DMS153 treated with DMSO at 0.1 percent for 48 hours (cell line): ENCODE measurements at regions not wholly inside any gene's neighbourhood (a gene's known extent, or its start where the extent isn't known, plus 50 kb on each side); places are given as distances from the start of the nearest gene placed in this dataset.

ENCODE experiments used
- DNase-seq: peaks from one replicate; lab custom pipeline; 2025; ENCODE audit not compliant: unreplicated experiment; lab: John Stamatoyannopoulos, UW

DNA sequence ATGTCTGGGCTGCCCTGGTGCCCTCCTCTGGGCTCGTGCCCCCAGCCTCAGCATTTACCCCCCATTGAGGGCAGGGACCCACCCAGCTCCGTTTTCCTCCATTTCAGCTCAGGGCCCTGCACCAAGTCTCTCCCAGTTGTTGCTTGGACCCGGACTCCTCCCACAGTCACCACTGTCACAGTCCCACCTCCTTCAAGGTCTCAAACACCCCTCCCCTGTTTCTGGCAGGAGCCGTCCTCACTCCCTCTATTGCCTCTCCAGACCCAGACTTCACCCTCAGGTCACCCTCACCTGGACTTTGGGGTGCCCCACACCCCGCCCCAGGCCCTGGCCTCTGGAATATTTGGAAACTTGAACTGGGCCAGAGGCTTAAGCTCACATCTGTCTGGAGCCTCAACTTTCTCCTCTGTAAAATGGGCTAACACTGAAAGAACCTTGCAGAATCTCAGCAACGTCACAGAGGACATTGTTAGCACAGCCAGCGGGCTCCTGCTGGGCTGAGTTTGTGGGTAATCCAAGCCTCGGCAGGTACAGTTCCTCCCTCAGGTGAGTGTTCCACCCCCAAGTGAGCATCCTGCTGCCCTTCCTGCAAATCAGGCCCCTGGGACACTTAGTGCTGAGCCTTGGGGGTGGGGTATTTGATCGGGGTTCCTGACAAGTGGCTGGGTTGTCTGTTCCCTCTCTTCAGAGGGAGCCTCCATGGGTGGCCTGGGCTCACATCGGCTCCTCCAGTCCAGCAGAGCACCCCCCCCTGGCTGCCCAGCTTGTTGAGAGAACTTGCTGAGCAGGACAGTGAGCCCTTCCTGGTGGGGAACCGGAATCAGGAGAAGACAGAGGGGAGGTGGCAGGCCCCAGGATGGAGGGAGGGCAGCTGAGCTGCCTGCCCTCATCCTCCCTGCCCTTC lies 130.1 kb downstream of the C9orf50 start:
- DNase-seq: no peak

DNA sequence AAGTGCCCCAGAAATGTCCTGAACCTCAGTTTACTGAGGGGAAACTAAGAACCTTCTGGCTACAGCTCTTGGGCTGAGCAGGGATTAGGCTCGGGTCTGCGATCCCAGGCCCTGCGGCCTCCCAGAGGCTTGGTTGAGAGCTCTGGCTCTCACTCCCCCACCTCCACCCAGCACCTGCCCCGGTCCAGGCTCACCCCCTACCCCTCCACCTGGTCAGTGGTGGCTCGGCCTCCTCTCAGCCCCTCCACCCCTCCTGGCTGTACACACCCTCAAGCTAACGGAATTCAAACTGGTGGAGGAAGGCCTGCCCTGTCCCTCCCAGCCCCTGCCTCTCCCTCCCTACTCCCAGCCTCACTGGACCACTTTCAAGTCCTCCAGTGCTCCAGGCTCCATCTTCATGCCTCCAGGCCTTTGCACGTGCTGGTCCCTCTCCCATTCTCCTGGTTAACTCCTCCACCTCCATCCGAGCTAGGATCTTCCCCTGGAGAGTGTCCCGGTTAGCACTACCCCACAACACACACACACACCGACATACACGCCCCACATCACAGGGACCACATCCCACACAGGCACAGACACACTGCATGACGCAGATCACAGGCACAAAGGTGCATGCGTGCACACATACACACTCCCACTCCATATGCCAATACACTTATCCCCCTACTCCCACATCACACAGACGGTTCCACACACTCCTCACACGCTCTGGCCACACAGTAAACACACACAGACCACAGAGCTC lies 130.9 kb downstream of the C9orf50 start:
- no peak for DNase-seq

DNA sequence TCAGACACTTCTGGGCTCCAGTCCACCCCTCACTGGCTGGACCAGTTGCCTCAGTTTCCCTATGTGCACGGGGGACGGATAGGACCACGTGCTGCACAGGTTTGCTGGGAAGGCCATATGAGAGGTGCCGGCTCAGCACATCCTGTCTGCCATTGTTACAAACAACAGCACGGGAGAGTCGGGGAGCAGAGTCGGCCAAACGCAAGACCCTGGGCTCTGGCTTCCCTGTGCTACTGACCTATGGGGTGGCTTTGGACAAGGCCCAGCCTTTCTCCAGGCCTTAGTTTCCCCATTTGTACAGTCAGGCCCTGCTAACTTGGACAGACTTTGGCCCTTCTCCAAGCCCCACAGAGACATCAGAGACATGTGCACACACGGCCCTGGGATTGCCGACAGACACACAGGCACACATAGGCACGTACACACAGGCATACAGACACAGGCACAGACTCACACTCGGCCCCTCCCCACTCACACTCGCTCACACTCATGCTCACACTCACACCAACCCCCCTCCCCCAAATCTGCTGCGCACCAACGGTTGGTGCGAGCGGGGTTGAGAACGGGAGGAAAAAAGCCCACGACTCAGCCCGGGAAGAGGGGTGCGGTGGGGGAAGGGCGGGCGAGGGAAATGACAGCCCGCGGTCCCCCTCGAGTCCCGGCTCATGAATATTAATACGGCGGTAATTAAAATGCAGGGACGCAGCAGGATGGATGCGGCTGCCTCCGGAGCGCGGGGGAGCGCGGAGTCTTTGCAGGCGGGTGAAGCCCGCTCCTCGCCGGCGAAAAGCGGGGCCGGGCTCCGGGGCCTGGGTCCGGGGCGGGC lies 133.0 kb downstream of the C9orf50 start:
- no peak for DNase-seq

DNA sequence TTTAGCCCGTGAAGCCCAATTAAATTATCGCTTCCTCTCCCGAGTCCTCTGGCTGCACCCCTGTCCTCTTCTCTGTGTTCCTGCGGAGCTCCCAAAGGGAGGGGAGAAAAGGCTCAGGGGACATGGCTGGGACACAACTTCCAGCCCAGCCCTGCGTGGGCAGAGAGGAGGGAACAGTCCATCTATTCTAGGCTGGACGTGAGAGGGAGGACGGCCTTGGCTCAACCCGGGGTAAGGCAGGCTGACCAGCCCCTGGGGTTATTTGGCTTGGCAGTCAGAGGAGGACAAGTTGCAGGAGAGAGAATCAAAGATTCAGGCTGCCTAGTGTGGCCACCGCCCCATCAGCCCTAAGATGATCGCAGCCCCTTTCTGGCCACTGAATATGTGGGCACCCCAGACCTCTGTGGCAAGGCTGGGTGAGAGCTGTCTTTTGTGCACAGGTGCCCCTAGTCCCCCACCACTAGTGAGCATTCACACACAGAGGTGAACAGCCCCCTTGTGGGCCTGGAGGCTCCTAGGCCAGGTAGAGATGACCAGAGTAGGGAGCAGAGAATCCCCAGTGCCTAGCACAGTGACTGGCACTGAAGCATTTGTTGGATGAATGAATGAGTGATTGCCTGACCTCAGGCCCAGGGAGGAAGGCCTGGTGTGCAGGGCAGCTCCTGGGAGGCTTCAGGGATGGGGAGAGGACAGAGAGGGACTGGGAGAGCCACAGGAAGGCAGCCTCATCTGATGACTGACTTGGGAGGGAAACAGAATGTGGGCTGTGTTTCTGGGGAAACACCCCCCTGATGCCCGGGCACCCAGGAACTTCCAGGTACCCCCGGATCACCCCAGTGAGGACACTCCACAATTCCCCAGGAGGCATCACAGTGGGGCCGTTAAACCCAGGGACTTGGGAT lies 133.9 kb downstream of the C9orf50 start:
- DNase-seq: no peak

DNA sequence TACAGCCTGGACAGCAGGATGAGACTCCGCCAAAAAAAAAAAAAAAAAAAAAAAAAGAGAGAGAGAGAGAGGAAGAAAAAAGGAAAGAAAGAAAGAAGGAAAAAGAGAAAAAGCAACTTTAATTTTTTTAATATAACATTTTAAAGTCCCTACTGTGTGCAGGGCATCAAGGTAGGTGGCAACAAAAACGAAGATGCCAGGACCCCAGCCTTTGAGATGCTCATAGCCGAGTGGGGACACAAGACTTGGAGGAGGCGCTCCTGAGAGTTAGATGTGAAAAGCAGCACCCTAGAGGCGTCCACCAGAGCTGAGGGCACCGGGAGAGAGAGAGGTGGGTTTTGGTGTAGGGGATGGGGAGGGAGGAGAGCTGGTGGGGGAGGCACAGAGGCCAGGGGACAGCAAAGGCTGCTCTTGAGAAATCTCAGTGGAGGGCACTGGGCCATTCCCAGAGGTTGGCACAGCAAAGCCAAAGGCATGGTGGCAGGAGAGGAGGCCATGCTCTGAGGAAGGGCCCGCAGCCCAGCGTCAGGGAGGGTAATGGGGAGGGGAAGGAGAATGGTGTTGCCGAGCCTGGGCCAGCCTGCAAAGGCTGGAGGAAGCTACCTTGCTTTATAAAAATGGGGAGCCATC lies 135.6 kb downstream of the C9orf50 start:
- DNase-seq: no peak

DNA sequence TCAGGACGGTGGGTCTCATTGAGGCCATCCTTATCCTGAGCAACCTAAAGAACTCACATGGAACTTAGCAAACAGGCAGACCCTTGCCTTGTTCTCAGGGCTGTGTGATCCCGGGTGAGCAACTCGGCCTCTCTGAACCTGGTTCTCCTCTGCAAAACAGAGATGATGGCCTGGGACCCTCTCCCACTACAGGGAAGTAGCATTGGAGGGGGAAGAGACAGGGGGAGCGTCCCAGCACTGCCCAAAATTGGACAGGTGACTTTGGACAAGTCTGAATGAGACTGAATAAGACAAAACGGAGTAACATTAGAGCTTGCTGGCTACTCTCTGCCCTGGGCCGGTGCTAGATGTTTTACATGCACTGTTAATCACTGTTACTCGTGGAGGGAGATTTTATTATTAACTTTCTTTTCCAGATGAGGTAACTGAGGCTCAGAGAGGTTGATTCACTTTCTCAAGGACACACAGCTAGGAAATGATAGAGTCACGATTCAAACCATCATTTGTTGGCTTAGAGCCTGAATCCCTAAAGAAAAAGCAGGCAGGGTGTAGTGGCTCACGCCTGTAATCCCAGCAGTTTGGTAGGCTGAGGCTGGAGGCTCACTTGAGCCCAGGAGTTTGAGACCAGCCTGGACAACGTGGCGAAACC lies 136.4 kb downstream of the C9orf50 start:
- no peak for DNase-seq

DNA sequence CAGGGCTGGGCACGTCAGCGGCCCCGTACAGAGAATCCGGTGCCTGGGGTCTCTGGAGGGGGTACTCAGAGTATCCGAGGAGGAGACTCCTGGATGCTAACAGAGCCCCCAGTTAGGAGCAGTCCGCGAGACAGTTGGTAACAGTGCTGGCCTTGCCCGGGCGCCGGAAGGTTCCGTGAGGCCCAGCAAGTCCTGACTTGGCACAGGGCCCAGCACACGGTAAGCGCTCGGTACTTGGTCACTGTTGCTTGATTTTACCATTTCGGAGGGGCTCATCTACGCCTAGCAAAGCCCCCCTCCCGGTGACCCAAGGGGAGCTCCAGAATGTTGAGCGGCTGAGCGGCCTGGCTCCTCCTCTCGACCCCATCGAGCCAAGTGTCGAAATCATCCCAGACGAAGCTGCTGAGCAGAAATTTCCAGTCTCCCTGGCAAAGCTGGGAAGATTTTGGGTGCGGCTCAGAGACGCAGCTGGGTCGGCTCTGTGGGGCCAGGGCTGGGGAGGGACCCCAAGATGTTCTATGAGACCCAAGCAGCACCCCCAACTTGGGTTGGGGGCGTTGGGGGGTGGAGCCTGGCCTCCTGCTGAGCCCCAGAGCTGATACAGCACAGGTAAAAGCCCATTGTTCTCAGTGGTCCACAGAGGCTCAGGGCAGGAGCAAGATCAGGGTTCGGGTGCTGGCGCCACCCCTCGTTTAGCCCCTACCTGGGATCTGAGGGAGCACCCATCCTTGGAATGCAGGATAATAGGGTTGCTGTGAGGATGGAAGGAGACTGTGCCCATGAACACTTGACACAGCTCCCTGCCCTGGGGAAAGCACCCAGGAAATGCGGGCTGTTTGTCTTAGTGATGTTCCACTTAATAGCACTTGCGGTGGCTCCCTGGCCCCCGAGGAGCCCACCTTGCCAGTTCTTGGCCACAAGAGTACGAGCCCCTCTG lies 137.2 kb downstream of the C9orf50 start:
- peak; percentile 12 for DNase-seq

DNA sequence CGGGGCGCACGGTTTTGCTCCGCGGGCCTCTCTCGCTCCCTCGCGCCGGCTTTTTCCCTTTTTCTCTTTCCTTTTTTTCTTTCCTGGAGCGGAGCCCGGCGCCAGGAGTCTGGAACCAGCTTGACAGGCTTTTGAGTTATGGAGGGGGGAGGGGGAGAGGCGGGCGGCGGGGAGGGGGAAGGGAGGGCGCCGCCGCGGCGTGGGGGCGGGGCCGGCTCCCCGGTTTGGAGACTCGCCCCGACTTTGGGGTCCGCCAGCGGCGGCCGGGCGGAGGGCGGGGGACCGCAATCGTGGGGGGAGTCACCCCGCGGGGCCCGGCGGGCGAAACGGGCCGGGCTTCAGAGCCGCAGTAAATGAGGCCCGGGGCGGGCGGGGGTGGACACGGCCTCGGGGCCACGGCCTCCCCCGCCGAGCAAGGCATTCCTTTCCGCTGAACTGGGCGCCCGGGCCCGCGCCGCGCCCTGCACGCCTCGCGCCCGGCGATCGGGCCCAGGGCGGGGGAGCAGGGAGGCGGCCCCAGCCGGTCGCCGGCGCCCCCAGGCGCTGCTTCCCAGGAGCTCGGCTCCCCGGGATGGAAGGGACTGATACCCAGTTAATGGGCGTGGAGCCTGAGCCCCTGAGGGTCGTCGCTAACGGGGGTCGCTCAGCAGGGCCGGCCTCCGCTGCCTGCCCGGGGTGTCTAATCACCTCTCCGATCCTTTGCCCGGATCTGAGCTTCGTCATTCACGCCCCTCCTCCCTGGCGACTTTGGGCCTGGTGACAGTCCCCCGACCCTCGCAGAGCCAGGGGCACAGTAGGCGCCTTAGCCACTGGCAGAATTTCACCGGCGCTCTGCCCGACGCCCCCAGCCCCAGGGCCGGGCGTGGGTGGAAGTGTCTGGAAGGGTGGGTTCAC lies 138.1 kb downstream of the C9orf50 start:
- peak; percentile 70 for DNase-seq

DNA sequence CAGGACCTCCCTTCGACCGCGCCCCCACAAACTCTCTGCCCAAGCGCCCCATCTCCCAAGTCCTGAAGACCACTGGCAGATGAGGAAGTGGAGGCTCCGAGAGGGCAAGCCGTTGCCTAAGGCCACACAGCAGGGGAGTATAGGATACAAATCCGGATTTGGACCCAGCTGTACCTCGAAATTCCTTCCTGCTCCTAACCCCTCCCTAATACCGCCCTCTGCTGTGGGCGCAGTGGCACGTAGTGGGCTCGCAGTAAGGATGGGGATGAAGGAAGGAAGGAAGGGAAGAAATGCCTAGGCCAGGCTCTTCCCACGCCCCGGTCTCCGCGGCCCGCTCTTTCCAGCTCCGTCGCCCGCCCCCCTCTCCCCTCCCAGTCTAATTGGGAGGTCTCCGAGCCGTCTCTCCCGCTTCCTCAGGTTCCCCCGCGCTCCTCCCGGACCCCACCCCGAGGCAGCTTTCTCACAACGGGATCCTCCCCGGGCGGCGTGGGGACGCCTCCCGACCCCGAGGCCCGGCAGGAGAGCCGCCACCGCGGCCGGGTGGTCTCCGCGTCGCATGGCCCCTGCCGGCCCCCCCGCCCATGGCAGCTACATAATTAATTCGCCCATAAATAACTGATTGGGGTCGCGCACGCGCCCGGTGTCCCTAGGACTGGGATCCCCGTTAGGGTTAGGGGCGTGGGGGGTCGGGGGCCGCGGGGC lies 138.9 kb downstream of the C9orf50 start:
- peak; percentile 11 for DNase-seq

DNA sequence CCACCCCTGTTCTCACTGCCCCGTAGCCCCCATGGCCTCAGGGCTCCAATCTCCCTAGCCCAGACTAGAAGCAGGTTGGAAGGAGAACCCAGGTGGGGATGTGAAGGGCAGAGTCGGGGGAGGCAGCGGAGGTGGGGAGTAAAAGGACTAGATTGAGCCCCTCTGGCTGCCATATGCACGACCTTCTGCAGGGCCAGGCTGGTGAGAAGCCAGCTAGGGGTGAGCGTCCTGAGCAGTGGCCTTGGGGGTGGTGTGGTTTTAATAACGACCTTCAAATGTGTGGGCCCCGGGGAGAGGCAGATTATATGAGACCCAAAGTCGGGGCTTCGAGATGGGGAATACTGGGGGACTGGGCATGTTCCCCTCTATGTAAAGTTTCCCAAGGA lies 139.5 kb downstream of the C9orf50 start:
- no peak for DNase-seq

DNA sequence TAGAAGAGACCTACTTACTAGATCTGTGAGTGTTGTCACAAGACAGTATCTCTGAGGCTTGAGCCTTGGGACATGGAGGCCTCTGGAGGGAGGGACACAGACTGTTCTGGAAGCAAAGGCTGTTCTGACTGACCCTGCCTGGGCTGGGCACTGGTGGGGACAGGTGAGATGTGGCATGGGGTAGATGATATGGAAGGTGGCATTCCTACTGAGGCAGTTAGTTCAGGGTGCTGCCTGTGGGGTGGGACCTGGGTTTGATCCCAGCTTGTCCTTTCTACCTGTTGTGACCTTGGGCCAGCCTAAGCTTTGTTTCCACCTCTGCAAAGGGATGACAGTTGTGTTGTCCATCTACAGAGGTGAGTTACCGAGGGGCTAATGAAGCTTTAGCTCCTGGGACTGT lies 140.2 kb downstream of the C9orf50 start:
- no peak for DNase-seq

DNA sequence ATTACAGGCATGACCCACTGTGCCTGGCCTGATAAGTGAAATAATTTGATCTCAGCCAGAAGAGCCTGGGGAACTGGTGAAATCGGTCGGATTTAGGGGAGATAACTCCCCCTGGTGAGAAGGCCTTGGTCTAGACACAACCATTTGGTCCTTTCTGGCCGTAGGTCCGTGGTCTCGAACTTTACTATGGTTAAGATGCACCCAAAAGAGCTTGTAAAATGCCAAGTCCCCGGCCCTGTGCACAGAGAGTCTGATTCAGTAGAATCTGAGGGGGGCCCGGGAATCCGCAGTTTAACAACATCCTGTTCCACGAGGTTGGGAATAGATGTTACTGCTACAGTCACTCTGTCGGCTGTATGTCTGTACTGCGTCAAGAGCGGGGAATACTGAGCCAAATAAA lies 140.7 kb downstream of the C9orf50 start:
- DNase-seq: no peak

DNA sequence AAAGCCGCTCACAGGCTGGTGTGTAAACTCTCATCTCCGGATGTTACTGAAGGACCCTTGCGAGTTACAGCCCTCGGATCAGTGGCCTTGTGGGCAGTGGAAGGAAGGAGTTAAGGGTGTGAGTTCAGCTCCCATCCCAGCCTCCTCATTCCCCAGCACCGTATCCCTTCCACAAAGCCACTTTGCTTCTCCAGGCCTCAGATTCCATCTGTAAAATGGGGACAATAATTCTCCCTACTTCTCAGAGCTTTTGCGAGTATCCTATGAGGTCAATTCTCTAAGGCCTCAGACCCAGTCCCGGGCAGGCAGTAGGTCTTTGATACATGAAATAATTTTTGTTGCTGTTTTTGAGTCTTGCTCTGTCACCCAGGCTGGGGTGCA lies 141.3 kb downstream of the C9orf50 start:
- DNase-seq: no peak

DNA sequence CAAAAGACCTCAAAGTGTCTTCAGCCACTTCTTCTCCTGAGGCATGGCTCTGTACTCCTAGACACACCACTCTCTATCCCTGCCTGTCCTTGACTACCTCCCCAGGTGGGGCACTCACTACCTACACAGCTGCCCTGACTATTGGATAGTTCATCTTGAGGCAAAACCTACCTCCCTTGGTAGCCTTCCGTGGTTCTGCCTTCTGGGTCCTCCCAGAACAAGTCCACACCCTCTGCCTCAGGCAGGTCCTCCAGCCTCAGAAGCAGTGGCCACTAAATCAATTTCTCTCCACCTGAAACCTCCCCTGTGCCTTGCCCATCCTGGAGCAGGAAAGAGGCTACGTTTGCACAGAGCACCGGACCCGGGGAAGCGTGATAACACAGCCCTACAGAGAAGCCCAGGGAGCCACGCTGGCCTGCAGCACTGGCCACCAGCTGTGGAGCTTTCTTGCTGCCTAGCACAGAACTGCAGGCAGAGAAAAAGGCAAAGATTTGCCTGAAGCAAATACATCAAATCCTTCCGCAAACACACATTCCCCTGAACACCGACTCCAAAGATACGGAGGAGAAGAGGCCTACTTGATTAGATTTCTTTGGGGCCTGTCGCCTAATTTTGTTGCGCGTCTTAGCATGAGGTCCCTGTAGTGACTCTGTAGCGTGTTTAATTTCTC lies 141.8 kb downstream of the C9orf50 start:
- no peak for DNase-seq

DNA sequence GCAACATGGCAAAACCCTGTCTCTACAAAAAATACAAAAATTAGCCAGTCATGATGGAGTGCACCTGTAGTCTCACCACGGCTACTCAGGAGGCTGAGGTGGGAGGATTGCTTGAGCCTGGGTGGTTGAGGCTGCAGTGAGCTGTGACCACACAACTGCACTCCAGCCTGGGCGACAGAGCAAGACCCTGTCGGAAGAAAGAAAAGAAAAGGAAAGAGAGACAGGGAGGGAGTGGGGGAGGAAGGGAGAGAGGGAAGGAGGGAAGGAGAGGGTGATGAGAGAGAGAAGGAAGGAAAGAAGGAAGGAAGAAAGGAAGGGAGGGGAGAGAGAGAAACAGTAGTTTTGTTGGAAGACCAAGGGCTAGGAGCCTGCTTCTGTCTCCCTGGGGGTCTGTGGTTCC lies 142.4 kb downstream of the C9orf50 start:
- no peak for DNase-seq
